Neuron (in vitro differentiated cells): ENCODE measurements at regions not wholly inside any gene's neighbourhood (a gene's known extent, or its start where the extent isn't known, plus 50 kb on each side); places are given as distances from the start of the nearest gene placed in this dataset.

Experiments used
- H2AFZ ChIP-seq: one replicate; pipeline ENCODE4 v1.6.1; 2013; ENCODE audit warnings: low read depth, mild to moderate bottlenecking, inconsistent platforms, low read length, moderate library complexity
- H3K27me3 ChIP-seq: one replicate; pipeline ENCODE4 v1.6.1; 2013; ENCODE audit warnings: low read length; ENCODE audit not compliant: insufficient read depth
- H3K36me3 ChIP-seq: one replicate; pipeline ENCODE4 v1.6.1; 2013; ENCODE audit warnings: low read length; ENCODE audit not compliant: insufficient read depth
- H3K4me1 ChIP-seq: one replicate; pipeline ENCODE4 v1.6.1; 2013; ENCODE audit warnings: low read length; ENCODE audit not compliant: insufficient read depth
- H3K4me3 ChIP-seq: 2 replicates; pipeline ENCODE4 v1.5.1; 2013; ENCODE audit warnings: mild to moderate bottlenecking, low read length, moderate library complexity
- H3K9me3 ChIP-seq: one replicate; pipeline ENCODE4 v1.6.1; 2013; ENCODE audit warnings: low read length

DNA sequence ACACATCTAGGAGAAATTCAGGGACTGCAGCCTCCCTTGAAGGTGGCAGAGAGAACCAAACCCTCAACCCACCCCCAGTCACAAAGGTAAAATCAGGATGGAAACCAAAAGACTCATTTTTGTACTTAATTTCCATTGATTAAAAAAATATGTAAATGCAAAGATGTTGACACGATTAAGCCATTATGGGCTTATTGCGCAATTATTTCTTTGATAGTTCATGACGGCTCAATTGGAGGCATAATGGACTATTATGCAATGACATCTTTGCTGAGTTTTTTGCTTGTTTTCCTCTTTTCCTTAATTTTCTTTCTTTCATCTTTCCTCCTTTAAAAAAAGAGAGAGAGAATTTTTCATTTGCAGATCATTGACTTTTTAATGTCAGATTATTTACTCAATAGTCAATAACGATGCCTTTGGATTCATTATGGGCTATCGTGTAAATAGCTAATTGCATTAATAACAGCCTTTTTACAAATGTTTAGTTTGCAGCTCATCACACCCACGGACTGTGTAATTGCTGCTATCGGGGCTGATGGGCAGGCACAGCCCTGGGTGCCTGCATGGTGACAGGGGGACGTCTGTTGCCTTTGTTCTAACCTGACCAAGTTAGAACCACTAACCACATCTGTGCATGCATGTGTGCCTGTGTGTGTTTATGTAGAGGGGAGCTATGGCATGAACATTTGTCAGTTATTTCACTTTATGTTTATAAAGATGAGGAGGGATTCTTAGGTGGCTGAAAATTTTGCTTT is 482.4 kb upstream of the TSHZ3 start:
- Histone ChIP-seq H3K4me1 (no peaks in the 10 kb centered on the region), H3K9me3 (no peaks in the 10 kb centered on the region), H2AFZ (no peak overlapping the region), H3K36me3 (no peaks in the 10 kb centered on the region), H3K4me3 (no peak overlapping the region), H3K27me3 (no peaks in the 10 kb centered on the region)

DNA sequence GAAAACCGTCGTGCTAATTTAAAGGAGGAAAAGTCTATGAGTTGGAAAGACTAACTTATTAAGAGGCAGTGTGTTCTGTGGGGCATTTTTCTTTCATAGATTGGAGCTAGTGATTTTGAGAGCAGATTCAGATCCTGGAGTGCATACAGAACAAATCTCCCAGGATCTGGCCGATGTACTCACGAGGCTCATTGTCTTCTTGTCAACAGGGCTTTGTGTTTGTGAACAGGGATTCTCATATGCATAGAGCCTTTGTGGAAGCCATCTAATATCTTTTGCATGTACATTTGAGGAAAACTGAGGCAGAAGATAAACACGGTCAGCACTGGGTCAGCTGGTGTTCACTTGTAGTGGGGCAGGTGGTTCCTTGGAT is 482.9 kb upstream of the TSHZ3 start:
- H3K27me3 ChIP-seq: no peaks in the 10 kb centered on the region
- H3K4me3 ChIP-seq: no peak overlapping the region
- H2AFZ ChIP-seq: no peak overlapping the region
- H3K4me1 ChIP-seq: no peaks in the 10 kb centered on the region
- no peaks in the 10 kb centered on the region for H3K36me3 ChIP-seq
- H3K9me3 ChIP-seq: no peaks in the 10 kb centered on the region

- no peaks in the 10 kb centered on the region for H3K4me1 ChIP-seq
- no peak overlapping the region for H2AFZ ChIP-seq
- H3K9me3 ChIP-seq: no peaks in the 10 kb centered on the region
- H3K4me3 ChIP-seq: no peak overlapping the region
- no peaks in the 10 kb centered on the region for H3K27me3 ChIP-seq
- no peaks in the 10 kb centered on the region for H3K36me3 ChIP-seq
Measured at GRCh38 chr19:31834070-31834469, 484.8 kb upstream of the TSHZ3 start.

GRCh38 chr19:31838163-31838815 is 489.1 kb upstream of the TSHZ3 start:
- no peaks in the 10 kb centered on the region for H3K27me3 ChIP-seq

DNA sequence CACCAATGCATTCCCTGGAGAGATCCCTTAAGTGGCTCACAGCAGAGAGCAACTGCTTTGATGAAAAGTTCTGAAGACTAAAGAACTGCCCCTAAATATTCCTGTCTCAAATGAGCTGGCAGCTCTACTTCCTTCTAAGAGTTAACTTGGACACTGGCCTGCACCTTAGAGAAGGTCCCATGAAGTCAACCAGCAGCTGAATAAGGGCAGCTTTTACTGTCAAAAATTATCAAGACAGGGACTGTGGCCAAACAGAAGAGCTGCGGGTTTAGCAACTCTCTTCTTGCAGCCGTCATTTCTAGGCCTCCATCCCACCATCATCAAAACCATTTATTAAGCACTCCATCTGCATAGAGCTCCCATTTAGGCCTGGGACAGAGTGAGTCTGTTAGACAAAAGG is 491.1 kb upstream of the TSHZ3 start:
- H3K36me3 ChIP-seq: no peaks in the 10 kb centered on the region
- no peaks in the 10 kb centered on the region for H3K4me1 ChIP-seq
- H3K27me3 ChIP-seq: no peaks in the 10 kb centered on the region
- no peak overlapping the region for H3K4me3 ChIP-seq
- no peaks in the 10 kb centered on the region for H3K9me3 ChIP-seq
- no peak overlapping the region for H2AFZ ChIP-seq

More at GRCh38 chr19:31838163-31838815, 489.1 kb upstream of the TSHZ3 start:
- Histone ChIP-seq H3K4me1 (no peaks in the 10 kb centered on the region), H2AFZ (no peak overlapping the region), H3K36me3 (no peaks in the 10 kb centered on the region), H3K4me3 (no peak overlapping the region), H3K9me3 (no peaks in the 10 kb centered on the region)

- no peaks in the 10 kb centered on the region for H3K27me3 ChIP-seq
- H3K4me3 ChIP-seq: no peak overlapping the region
- H3K4me1 ChIP-seq: no peaks in the 10 kb centered on the region
- no peak overlapping the region for H2AFZ ChIP-seq
- H3K9me3 ChIP-seq: no peaks in the 10 kb centered on the region
- H3K36me3 ChIP-seq: no peaks in the 10 kb centered on the region
Measured at GRCh38 chr19:31841755-31842154, 492.5 kb upstream of the TSHZ3 start.

GRCh38 chr19:31863122-31863521 is 482.3 kb upstream of the ZNF507 start:
- Histone ChIP-seq H3K36me3 (no peaks in the 10 kb centered on the region), H2AFZ (no peak overlapping the region), H3K27me3 (no peaks in the 10 kb centered on the region), H3K9me3 (no peaks in the 10 kb centered on the region), H3K4me3 (no peak overlapping the region), H3K4me1 (no peaks in the 10 kb centered on the region)

DNA sequence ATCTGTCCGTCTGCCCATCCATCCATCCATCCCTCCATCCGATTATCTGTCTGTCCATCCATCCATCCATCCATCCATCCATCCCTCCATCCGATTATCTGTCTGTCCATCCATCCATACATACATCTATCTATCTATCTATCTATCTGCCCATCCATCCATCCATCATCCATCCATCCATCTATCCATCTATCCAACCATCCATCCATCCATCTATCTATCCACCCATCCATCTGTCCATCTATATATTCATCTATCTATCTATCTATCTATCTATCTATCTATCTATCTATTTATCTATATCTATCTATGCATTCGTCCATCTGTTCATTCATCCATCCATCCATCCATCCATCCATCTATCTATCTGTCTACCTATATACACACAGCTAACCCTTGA is 471.1 kb upstream of the ZNF507 start:
- Histone ChIP-seq H3K4me3 (no peak overlapping the region), H3K9me3 (no peaks in the 10 kb centered on the region), H3K27me3 (no peaks in the 10 kb centered on the region), H3K4me1 (no peaks in the 10 kb centered on the region), H3K36me3 (no peaks in the 10 kb centered on the region), H2AFZ (no peak overlapping the region)

DNA sequence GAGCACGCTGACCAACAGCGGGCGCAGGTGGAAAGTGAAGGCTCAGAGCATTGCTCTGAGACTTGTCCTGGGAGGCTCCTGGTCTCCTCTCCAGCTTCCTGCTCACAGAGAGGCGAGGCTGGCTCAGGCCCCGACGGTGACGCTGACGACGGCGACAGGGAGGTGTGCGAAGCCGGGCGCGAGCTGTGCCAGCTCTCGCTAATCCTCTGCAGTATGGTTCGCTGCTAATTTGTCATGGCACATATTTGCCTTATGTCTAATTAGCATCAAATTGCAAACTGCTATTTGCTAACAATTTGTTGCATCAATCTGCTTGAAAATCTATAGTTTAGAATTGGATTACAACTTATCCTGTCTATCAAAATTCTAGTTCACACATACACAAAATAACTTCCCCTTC is 469.8 kb upstream of the ZNF507 start:
- no peaks in the 10 kb centered on the region for H3K27me3 ChIP-seq
- no peaks in the 10 kb centered on the region for H3K4me1 ChIP-seq
- H2AFZ ChIP-seq: no peak overlapping the region
- no peaks in the 10 kb centered on the region for H3K9me3 ChIP-seq
- H3K4me3 ChIP-seq: no peak overlapping the region
- H3K36me3 ChIP-seq: no peaks in the 10 kb centered on the region

- no peak overlapping the region for H2AFZ ChIP-seq
- H3K36me3 ChIP-seq: no peaks in the 10 kb centered on the region
- H3K9me3 ChIP-seq: no peaks in the 10 kb centered on the region
- no peaks in the 10 kb centered on the region for H3K27me3 ChIP-seq
- H3K4me3 ChIP-seq: no peak overlapping the region
- H3K4me1 ChIP-seq: no peaks in the 10 kb centered on the region
Measured at GRCh38 chr19:31880283-31880682, 465.1 kb upstream of the ZNF507 start.

- Histone ChIP-seq H3K9me3 (no peaks in the 10 kb centered on the region), H3K36me3 (no peaks in the 10 kb centered on the region), H3K4me3 (no peak overlapping the region), H2AFZ (no peak overlapping the region), H3K27me3 (no peaks in the 10 kb centered on the region), H3K4me1 (no peaks in the 10 kb centered on the region)
Measured at GRCh38 chr19:31881988-31882387, 463.4 kb upstream of the ZNF507 start.

DNA sequence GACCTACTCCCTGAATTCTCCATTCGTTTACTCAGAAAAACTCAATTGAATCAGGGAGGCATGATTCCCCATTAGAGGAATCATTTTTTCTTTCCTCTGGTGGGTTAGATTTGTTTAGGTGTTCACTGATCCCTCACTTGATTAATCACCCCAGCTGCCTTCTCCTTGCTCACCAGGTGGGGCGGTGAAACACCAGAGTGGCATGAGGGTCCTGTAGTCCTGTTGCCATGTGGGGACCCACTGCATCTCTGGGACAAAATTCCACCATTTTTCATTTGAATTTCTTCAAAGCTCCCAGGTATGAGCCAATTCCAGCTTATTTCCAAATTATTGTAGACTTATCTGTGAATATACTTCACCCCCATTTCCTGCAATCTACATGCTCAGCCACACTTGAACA is 462.7 kb upstream of the ZNF507 start:
- H3K36me3 ChIP-seq: no peaks in the 10 kb centered on the region
- no peak overlapping the region for H3K4me3 ChIP-seq
- H3K4me1 ChIP-seq: no peaks in the 10 kb centered on the region
- no peaks in the 10 kb centered on the region for H3K27me3 ChIP-seq
- H2AFZ ChIP-seq: no peak overlapping the region
- H3K9me3 ChIP-seq: no peaks in the 10 kb centered on the region

- no peaks in the 10 kb centered on the region for H3K9me3 ChIP-seq
- no peak overlapping the region for H2AFZ ChIP-seq
- H3K36me3 ChIP-seq: no peaks in the 10 kb centered on the region
- H3K4me1 ChIP-seq: no peaks in the 10 kb centered on the region
- H3K4me3 ChIP-seq: no peak overlapping the region
- no peaks in the 10 kb centered on the region for H3K27me3 ChIP-seq
Measured at GRCh38 chr19:31883296-31883990, 462.0 kb upstream of the ZNF507 start.
